NT2/D1 (cell line): ENCODE measurements at regions not wholly inside any gene's neighbourhood (a gene's known extent, or its start where the extent isn't known, plus 50 kb on each side); places are given as distances from the start of the nearest gene placed in this dataset.

ENCODE experiments used
- DNase-seq: peaks from one replicate; pipeline ENCODE4 v3.0.0-alpha.2; 2011; ENCODE audit warnings: low read depth, low spot score
- H3K27me3 ChIP-seq: 2 replicates; pipeline ENCODE4 v1.6.0; 2011; ENCODE audit warnings: mild to moderate bottlenecking; ENCODE audit not compliant: insufficient read length, insufficient read depth
- H3K36me3 ChIP-seq: 2 replicates; pipeline ENCODE4 v1.6.1; 2011; ENCODE audit warnings: mild to moderate bottlenecking, low read length, mixed read lengths; ENCODE audit not compliant: insufficient read depth, insufficient read length
- H3K4me1 ChIP-seq: 2 replicates; pipeline ENCODE4 v1.5.1; 2011; ENCODE audit not compliant: insufficient read depth, insufficient read length
- H3K4me3 ChIP-seq: 2 replicates; pipeline ENCODE4 v1.5.1; 2011; ENCODE audit warnings: low read depth; ENCODE audit not compliant: insufficient read length
- H3K9ac ChIP-seq: 2 replicates; pipeline ENCODE4 v1.6.0; 2011; ENCODE audit warnings: low read depth; ENCODE audit not compliant: insufficient read length
- H3K9me3 ChIP-seq: 2 replicates; pipeline ENCODE4 v1.5.1; 2011; ENCODE audit warnings: mild to moderate bottlenecking, low read length; ENCODE audit not compliant: insufficient read depth
- SUZ12 ChIP-seq: IDR thresholded peaks from 2 replicates; pipeline ENCODE4 v1.6.1; 2011; ENCODE audit not compliant: insufficient read length, insufficient read depth; ENCODE audit errors: extremely low read depth
- YY1 ChIP-seq: IDR thresholded peaks from 2 replicates; pipeline ENCODE4 v1.6.1; 2011; ENCODE audit not compliant: insufficient read length, insufficient read depth
- ZNF274 ChIP-seq: IDR thresholded peaks from 2 replicates; pipeline ENCODE4 v1.6.1; 2011; ENCODE audit warnings: mild to moderate bottlenecking, low read depth, low read length

DNA sequence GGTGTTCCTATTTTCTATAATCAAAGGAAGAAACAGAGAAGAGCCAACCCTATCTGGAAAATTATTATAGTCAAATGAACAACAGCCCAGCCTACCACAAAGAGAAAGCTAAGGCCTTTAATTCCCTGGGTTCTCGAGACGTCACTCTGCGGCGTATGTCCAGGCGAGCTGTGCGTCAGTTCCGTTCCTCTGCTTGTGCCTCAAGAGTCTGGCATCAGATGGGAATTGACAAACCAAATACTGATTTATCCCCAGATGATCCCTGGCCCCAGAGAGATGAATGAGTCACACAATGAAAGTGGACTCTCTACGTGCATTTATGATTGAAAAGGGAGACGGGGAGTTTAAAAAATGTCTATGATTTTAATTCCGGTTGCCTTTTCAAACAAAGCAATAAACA lies 151.6 kb upstream of the PDE10A start:
- Histone ChIP-seq H3K4me1 (no peaks in the 10 kb centered on the region), H3K4me3 (no peak overlapping the region), H3K27me3 (no peaks in the 10 kb centered on the region), H3K9me3 (0 out of 2 replicates have a peak, but pooled peaks cover under 1% of the 10 kb centered on the region), H3K36me3 (no peaks in the 10 kb centered on the region), H3K9ac (no peak overlapping the region)
- TF ChIP-seq SUZ12, result no peak
- TF ChIP-seq ZNF274, result no peak
- TF ChIP-seq YY1, result no peak
- no peak for DNase-seq

DNA sequence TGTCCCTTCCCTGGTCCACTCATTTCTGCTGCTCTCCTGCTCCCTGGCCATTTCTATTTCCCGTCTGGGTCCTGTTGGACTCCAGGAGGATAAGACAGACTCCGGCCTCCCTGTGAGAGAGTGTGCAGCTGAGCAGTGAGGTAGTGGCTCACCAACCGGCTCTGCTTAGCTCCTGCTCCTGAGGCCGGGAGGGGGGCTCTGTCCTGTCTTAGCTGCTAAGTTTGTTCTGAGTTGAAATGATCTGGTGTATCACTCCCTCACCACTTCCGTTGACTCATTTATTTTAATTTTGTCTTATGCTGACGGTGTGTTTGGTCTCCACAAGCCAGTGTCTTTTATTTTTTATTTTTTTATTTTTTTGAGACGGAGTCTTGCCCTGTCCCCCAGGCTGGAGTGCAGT lies 148.5 kb upstream of the PDE10A start:
- Histone ChIP-seq H3K4me3 (no peak overlapping the region), H3K36me3 (no peaks in the 10 kb centered on the region), H3K27me3 (no peaks in the 10 kb centered on the region), H3K4me1 (no peaks in the 10 kb centered on the region), H3K9me3 (peaks cover 10% of the 10 kb centered on the region; the same call in 1 of the 2 replicates), H3K9ac (no peak overlapping the region)
- DNase-seq, result no peak
- no peak for TF ChIP-seq ZNF274

DNA sequence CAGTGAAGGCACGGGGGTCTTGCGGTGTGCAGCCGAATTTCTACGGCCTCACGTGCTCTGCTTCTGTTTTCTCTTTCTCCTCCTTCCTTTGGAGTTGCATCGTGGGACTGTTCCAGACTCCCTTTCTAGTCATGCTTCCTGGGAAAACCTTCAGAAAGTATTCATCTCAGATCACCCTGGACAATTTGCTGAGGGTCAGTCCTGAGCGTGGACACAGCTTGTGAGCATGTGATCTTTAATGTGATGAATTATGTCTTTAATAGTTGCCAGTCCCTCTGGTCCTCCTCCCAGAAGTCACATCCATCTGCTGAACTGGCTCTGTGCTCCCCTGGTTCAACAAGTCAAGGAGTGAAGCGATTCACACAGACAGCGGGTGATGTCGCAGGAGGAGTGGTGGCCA lies 145.0 kb upstream of the PDE10A start:
- Histone ChIP-seq H3K4me1 (no peaks in the 10 kb centered on the region), H3K4me3 (no peak overlapping the region), H3K27me3 (no peaks in the 10 kb centered on the region), H3K9ac (no peak overlapping the region), H3K9me3 (peaks cover 10% of the 10 kb centered on the region; the same call in 1 of the 2 replicates), H3K36me3 (no peaks in the 10 kb centered on the region)
- DNase-seq, result no peak
- TF ChIP-seq YY1 (no peak), SUZ12 (no peak), ZNF274 (no peak)

DNA sequence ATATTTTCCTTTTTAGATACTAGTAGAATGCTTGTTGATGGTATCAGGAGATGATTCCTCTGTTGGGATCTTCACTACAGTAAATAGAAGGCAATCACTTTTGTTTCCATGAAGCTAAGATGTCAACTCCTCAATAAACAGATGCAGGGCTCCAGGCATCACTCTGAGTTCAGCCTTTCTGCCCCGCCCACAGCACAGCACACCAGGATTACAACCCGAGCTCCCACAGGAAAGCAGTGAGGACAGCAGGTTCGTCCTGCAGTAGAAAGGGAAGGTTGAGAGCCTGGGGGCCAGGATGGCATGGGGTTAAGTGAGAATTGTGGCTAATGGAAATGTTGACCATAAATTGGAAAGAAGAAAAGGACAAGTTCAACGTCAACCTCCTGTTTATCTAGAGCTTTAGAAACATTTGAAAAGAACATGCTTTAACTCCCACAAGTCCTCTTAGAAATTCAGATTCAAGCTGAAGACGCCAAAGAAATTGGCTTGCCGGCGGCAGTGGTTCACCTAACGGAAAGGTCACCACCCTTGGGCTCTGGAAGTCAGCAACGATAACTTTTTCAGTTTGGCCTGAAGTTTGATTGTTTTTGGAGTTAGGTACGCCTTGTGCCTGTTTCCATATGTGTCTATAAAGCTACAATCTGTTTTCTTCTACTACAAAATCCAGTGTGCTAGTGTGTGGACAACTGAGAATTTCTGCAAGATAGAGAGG lies 144.4 kb upstream of the PDE10A start:
- TF ChIP-seq SUZ12 (no peak), YY1 (no peak), ZNF274 (no peak)
- no peak overlapping the region for H3K9ac ChIP-seq
- peaks cover 10% of the 10 kb centered on the region; the same call in 1 of the 2 replicates for H3K9me3 ChIP-seq
- no peaks in the 10 kb centered on the region for H3K27me3 ChIP-seq
- DNase-seq, result no peak
- no peaks in the 10 kb centered on the region for H3K36me3 ChIP-seq
- no peak overlapping the region for H3K4me3 ChIP-seq
- no peaks in the 10 kb centered on the region for H3K4me1 ChIP-seq

DNA sequence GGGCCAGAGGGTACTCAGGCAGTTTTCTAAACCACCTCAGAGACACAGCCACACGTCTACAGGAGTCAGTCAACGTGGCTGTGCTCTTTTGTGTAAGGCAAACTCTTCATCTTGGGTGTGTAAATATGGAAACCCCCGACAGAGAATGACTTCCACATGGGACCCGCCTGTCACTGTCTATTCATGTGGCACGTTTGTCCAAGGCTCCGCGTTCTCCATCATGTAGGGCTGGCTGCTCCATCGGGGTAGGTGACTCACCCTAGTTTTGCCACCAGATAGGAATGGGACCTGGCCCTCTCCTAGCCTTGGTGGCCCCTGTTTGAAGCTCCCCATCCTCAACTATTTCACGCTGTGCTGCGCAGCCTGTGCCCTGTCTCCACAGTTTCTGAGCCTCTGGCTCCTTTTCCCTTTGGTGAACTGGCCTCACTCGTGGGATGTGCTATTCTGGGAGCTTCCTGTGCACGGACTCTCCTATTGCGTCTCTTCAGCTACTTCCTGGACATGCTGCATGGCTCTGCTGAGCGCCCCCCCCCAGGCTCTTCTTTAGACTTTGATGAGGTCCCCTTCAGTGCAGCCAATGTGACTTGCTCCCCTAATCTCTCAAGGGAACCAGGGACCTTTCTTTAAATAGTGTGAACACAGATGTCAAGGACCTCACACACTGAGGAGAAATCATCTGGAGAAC lies 143.2 kb upstream of the PDE10A start:
- TF ChIP-seq ZNF274 (no peak), YY1 (no peak), SUZ12 (no peak)
- no peak for DNase-seq
- Histone ChIP-seq H3K27me3 (no peaks in the 10 kb centered on the region), H3K36me3 (no peaks in the 10 kb centered on the region), H3K9ac (no peak overlapping the region), H3K4me1 (no peaks in the 10 kb centered on the region), H3K9me3 (peaks cover 10% of the 10 kb centered on the region; the same call in 1 of the 2 replicates), H3K4me3 (no peak overlapping the region)

DNA sequence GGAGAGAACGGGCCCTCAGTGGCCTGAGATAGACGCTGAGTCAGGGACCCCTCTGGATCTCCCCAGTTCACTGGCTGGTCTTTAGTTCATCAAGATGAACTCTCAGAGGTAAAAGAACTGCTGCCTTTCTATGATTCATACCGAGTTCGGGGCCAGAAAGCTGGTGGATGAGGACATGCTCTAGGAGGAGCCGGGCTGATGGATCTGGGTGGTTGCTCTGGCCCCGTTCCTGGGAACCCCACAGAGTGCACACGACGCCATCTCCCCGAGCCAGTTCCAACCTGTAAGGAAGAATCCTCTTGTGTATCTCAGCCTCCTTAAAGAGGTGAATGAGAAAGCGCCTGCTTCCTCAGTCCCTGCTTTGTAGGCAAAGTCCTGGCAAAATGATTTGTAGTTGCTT lies 142.6 kb upstream of the PDE10A start:
- Histone ChIP-seq H3K36me3 (no peaks in the 10 kb centered on the region), H3K27me3 (no peaks in the 10 kb centered on the region), H3K4me1 (no peaks in the 10 kb centered on the region), H3K9ac (no peak overlapping the region), H3K9me3 (peaks cover 10% of the 10 kb centered on the region; the same call in 1 of the 2 replicates), H3K4me3 (no peak overlapping the region)
- TF ChIP-seq SUZ12 (no peak), ZNF274 (no peak), YY1 (no peak)
- no peak for DNase-seq

DNA sequence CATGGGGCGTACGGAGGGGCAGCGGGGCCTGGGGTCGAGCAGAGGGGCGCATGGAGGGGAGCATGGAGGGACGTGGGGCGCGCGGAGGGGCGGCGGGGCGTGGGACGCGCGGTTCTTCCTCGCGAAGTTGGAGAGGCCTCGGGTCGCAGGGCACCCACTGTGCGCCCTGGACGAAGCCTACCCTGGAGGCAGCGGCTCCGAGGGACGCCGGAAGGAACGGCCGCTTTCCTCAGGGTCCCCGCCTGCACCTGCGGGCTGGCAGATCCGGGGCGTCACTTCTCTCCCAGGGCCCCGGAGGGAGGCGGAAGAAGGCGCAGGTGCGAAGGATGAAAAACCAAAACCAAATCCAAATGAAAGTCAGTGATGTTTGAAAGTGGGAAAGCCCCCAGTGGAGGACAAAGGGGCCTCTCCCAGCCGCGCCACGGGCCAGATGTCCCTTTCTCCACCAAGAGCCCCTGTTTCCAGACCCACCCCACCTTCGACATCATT lies 142.1 kb upstream of the PDE10A start:
- DNase-seq, result no peak
- Histone ChIP-seq H3K4me1 (no peaks in the 10 kb centered on the region), H3K4me3 (no peak overlapping the region), H3K27me3 (no peaks in the 10 kb centered on the region), H3K9me3 (peaks cover 10% of the 10 kb centered on the region; the same call in 1 of the 2 replicates), H3K36me3 (no peaks in the 10 kb centered on the region), H3K9ac (no peak overlapping the region)
- TF ChIP-seq SUZ12 (no peak), ZNF274 (no peak), YY1 (no peak)
